Astrocyte (in vitro differentiated cells and primary cell): ENCODE measurements at regions not wholly inside any gene's neighbourhood (a gene's known extent, or its start where the extent isn't known, plus 50 kb on each side); places are given as distances from the start of the nearest gene placed in this dataset.

Source experiments
- DNase-seq: peaks from one replicate; pipeline ENCODE4 v3.0.0-alpha.2; 2010; ENCODE audit warnings: low read depth
- FAIRE-seq: peaks from 2 replicates; lab custom pipeline; 2011; peaks lifted over from hg19 to GRCh38; lab: Jason Lieb, UNC
- H2AFZ ChIP-seq: 2 replicates; pipeline ENCODE4 v1.6.0; 2012; ENCODE audit warnings: low read depth, low read length, inconsistent platforms
- H3K27ac ChIP-seq: 2 replicates; pipeline ENCODE4 v1.5.1; 2011; ENCODE audit warnings: low read depth, low read length, inconsistent platforms
- H3K27me3 ChIP-seq: 2 replicates; pipeline ENCODE4 v1.6.0; 2011; ENCODE audit warnings: low read length, inconsistent platforms; ENCODE audit not compliant: insufficient read depth
- H3K36me3 ChIP-seq: 2 replicates; pipeline ENCODE4 v1.5.1; 2011; ENCODE audit warnings: low read length, inconsistent platforms; ENCODE audit not compliant: insufficient read depth
- H3K4me1 ChIP-seq: 2 replicates; pipeline ENCODE4 v1.5.1; 2011; ENCODE audit warnings: low read length, inconsistent platforms; ENCODE audit not compliant: insufficient read depth
- H3K4me2 ChIP-seq: 2 replicates; pipeline ENCODE4 v1.6.0; 2012; ENCODE audit warnings: low read length, inconsistent platforms
- H3K4me3 ChIP-seq: 2 replicates; pipeline ENCODE4 v1.5.1; 2011; ENCODE audit warnings: low read depth, mild to moderate bottlenecking, low read length, inconsistent platforms; ENCODE audit not compliant: insufficient read depth
- H3K79me2 ChIP-seq: 2 replicates; pipeline ENCODE4 v1.6.0; 2012; ENCODE audit warnings: mild to moderate bottlenecking, low read length, inconsistent platforms; ENCODE audit not compliant: insufficient read depth
- H3K9ac ChIP-seq: 2 replicates; pipeline ENCODE4 v1.6.0; 2012; ENCODE audit warnings: mild to moderate bottlenecking, low read length, inconsistent platforms
- H3K9me3 ChIP-seq: 2 replicates; pipeline ENCODE4 v1.5.1; 2012; ENCODE audit warnings: low read depth, mild to moderate bottlenecking, low read length, inconsistent platforms; ENCODE audit not compliant: insufficient read depth
- H4K20me1 ChIP-seq: 2 replicates; pipeline ENCODE4 v1.6.0; 2012; ENCODE audit warnings: low read length, inconsistent platforms; ENCODE audit not compliant: insufficient read depth
- H3K27ac Mint-ChIP-seq: one replicate; pipeline ENCODE4 v1.8.0; 2021; ENCODE audit warnings: mild to moderate bottlenecking, mixed read lengths; ENCODE audit not compliant: unreplicated experiment
- H3K27me3 Mint-ChIP-seq: one replicate; pipeline ENCODE4 v1.8.0; 2021; ENCODE audit warnings: low read depth, mixed read lengths; ENCODE audit not compliant: unreplicated experiment
- H3K36me3 Mint-ChIP-seq: one replicate; pipeline ENCODE4 v1.8.0; 2021; ENCODE audit warnings: low read depth, mixed read lengths; ENCODE audit not compliant: unreplicated experiment
- H3K4me1 Mint-ChIP-seq: one replicate; pipeline ENCODE4 v1.8.0; 2021; ENCODE audit warnings: low read depth, mixed read lengths; ENCODE audit not compliant: unreplicated experiment
- H3K4me3 Mint-ChIP-seq: one replicate; pipeline ENCODE4 v1.8.0; 2021; ENCODE audit warnings: mild to moderate bottlenecking, moderate library complexity, mixed read lengths; ENCODE audit not compliant: unreplicated experiment
- H3K9me3 Mint-ChIP-seq: one replicate; pipeline ENCODE4 v1.8.0; 2021; ENCODE audit warnings: mild to moderate bottlenecking, mixed read lengths; ENCODE audit not compliant: unreplicated experiment
- CTCF ChIP-seq: IDR thresholded peaks from 2 replicates; pipeline ENCODE4 v1.5.1; 2011; ENCODE audit warnings: low read depth, mild to moderate bottlenecking, inconsistent platforms, low read length, moderate library complexity; ENCODE audit not compliant: insufficient read depth
- EZH2 ChIP-seq: IDR thresholded peaks from 2 replicates; pipeline ENCODE4 v1.6.1; 2012; ENCODE audit warnings: mild to moderate bottlenecking, low read length, inconsistent platforms; ENCODE audit not compliant: insufficient read depth

GRCh38 chr20:57951549-57951948, 241.7 kb upstream of the PMEPA1 start:
- Histone ChIP-seq H2AFZ (no peak overlapping the region), H3K36me3 (no peaks in the 10 kb centered on the region), H3K4me1 (peaks cover 36% of the 10 kb centered on the region), H3K9me3 (no peaks in the 10 kb centered on the region), H3K9ac (no peak overlapping the region), H3K4me3 (no peak overlapping the region), H3K4me2 (no peak overlapping the region), H3K79me2 (no peaks in the 10 kb centered on the region), H3K27me3 (no peaks in the 10 kb centered on the region), H4K20me1 (no peaks in the 10 kb centered on the region), H3K27ac (no peak overlapping the region)
- peaks cover 22% of the 10 kb centered on the region for H3K4me1 Mint-ChIP-seq
- DNase-seq: no peak
- H3K36me3 Mint-ChIP-seq: no peaks in the 10 kb centered on the region
- no peak overlapping the region for H3K27ac Mint-ChIP-seq
- no peak overlapping the region for H3K4me3 Mint-ChIP-seq
- peaks cover 15% of the 10 kb centered on the region for H3K9me3 Mint-ChIP-seq
- FAIRE-seq: no peak
- H3K27me3 Mint-ChIP-seq: peaks cover 17% of the 10 kb centered on the region
- TF ChIP-seq EZH2: no peak
- TF ChIP-seq CTCF: no peak

- peaks cover 22% of the 10 kb centered on the region for H3K27me3 Mint-ChIP-seq
- Histone ChIP-seq H3K9me3 (no peaks in the 10 kb centered on the region), H4K20me1 (no peaks in the 10 kb centered on the region), H2AFZ (no peak overlapping the region), H3K4me1 (peaks cover 36% of the 10 kb centered on the region), H3K9ac (no peak overlapping the region), H3K27me3 (no peaks in the 10 kb centered on the region), H3K4me3 (no peak overlapping the region), H3K27ac (no peak overlapping the region), H3K4me2 (no peak overlapping the region), H3K79me2 (no peaks in the 10 kb centered on the region), H3K36me3 (no peaks in the 10 kb centered on the region)
- DNase-seq: no peak
- peaks cover 15% of the 10 kb centered on the region for H3K9me3 Mint-ChIP-seq
- FAIRE-seq: no peak
- H3K4me3 Mint-ChIP-seq: no peak overlapping the region
- H3K36me3 Mint-ChIP-seq: no peaks in the 10 kb centered on the region
- H3K27ac Mint-ChIP-seq: no peak overlapping the region
- H3K4me1 Mint-ChIP-seq: peaks cover 22% of the 10 kb centered on the region
- TF ChIP-seq EZH2 (no peak), CTCF (no peak)
Observed at GRCh38 chr20:57950764-57951485, 241.1 kb upstream of the PMEPA1 start.
